ENCODE measurements at regions not wholly inside any gene's neighbourhood (a gene's known extent, or its start where the extent isn't known, plus 50 kb on each side); places are given as distances from the start of the nearest gene placed in this dataset.

GRCh38 chr2:210888035-210888434 lies 331.6 kb downstream of the CPS1 start:
- TF ChIP-seq CTCF (conservative IDR thresholded peaks at IDR 0.05 in 1 of 2, IDR thresholded peaks at IDR 0.05 in 1 of 2; ENCODE audit: low read depth in 1 of 2, low read length in 2 of 2) (no peak), EZH2 (IDR thresholded peaks at IDR 0.05; ENCODE audit: low read length, missing control alignments) (no peak)
